BLaER1 (cell line): ENCODE measurements at regions not wholly inside any gene's neighbourhood (a gene's known extent, or its start where the extent isn't known, plus 50 kb on each side); places are given as distances from the start of the nearest gene placed in this dataset.
"Not testable (repeated sequence)": the region's sequence is repeated elsewhere in the genome, so short reads cannot be mapped to it uniquely, and the experiment has no call there.

Source experiments
- H3K27ac ChIP-seq: shearing (Covaris generic); formaldehyde crosslinking; 2 replicates; pipeline ENCODE4 v1.8.1; 2022
- H3K27me3 ChIP-seq: shearing (Covaris generic); formaldehyde crosslinking; 2 replicates; pipeline ENCODE4 v1.8.1; 2022
- H3K36me3 ChIP-seq: shearing (Covaris generic); formaldehyde crosslinking; 2 replicates; pipeline ENCODE4 v1.8.1; 2022
- H3K4me1 ChIP-seq: shearing (Covaris generic); formaldehyde crosslinking; 2 replicates; pipeline ENCODE4 v1.8.1; 2022
- H3K4me2 ChIP-seq: shearing (Covaris generic); formaldehyde crosslinking; 2 replicates; pipeline ENCODE4 v1.8.1; 2022
- H3K4me3 ChIP-seq: shearing (Covaris generic); formaldehyde crosslinking; 2 replicates; pipeline ENCODE4 v1.8.1; 2022
- H3K9ac ChIP-seq: shearing (Covaris generic); formaldehyde crosslinking; 2 replicates; pipeline ENCODE4 v1.8.1; 2022
- H3K9me3 ChIP-seq: shearing (Covaris generic); formaldehyde crosslinking; 2 replicates; pipeline ENCODE4 v1.8.1; 2022
- H4K20me1 ChIP-seq: shearing (Covaris generic); formaldehyde crosslinking; 2 replicates; pipeline ENCODE4 v1.8.1; 2022
- Cebpa-rat ChIP-seq: shearing (Covaris generic); IDR thresholded peaks from 2 replicates; pipeline ENCODE4 v1.8.1; 2022

GRCh38 chr14:105660816-105661531 is 134.6 kb downstream of the TMEM121 start:
- Histone ChIP-seq H3K4me1 (no peaks in the 10 kb centered on the region), H3K9me3 (peaks cover 42% of the 10 kb centered on the region), H3K4me3 (no peak overlapping the region), H4K20me1 (no peaks in the 10 kb centered on the region), H3K27me3 (no peaks in the 10 kb centered on the region), H3K9ac (no peak overlapping the region), H3K36me3 (no peaks in the 10 kb centered on the region), H3K27ac (no peak overlapping the region), H3K4me2 (no peak overlapping the region)
- no peak for TF ChIP-seq Cebpa-rat

GRCh38 chr14:105662043-105662442 is 135.7 kb downstream of the TMEM121 start:
- H3K27me3 ChIP-seq, H3K4me1 ChIP-seq, H4K20me1 ChIP-seq, H3K9ac ChIP-seq, H3K4me3 ChIP-seq, H3K36me3 ChIP-seq, H3K4me2 ChIP-seq, H3K27ac ChIP-seq: not testable (repeated sequence)
- H3K9me3 ChIP-seq = peaks cover 37% of the 10 kb centered on the region

- H3K27ac ChIP-seq, H3K27me3 ChIP-seq, H3K4me1 ChIP-seq, H3K4me2 ChIP-seq, H3K4me3 ChIP-seq, H4K20me1 ChIP-seq, H3K36me3 ChIP-seq, H3K9ac ChIP-seq: not testable (repeated sequence)
- peaks cover 36% of the 10 kb centered on the region for H3K9me3 ChIP-seq
Measured at GRCh38 chr14:105662592-105662991, 136.2 kb downstream of the TMEM121 start.

- peaks cover 29% of the 10 kb centered on the region for H3K9me3 ChIP-seq
- H3K4me1 ChIP-seq, H3K27ac ChIP-seq, H3K27me3 ChIP-seq, H4K20me1 ChIP-seq, H3K9ac ChIP-seq, H3K36me3 ChIP-seq, H3K4me3 ChIP-seq, H3K4me2 ChIP-seq: not testable (repeated sequence)
Measured at GRCh38 chr14:105663323-105663722, 136.9 kb downstream of the TMEM121 start.

GRCh38 chr14:105663818-105664596 is 137.6 kb downstream of the TMEM121 start:
- not testable (repeated sequence) for H3K27ac ChIP-seq, H3K9ac ChIP-seq, H3K36me3 ChIP-seq, H3K27me3 ChIP-seq, H3K4me3 ChIP-seq, H3K4me1 ChIP-seq, H4K20me1 ChIP-seq, H3K4me2 ChIP-seq
- peaks cover 22% of the 10 kb centered on the region for H3K9me3 ChIP-seq

GRCh38 chr14:105664691-105665090 is 138.3 kb downstream of the TMEM121 start:
- Histone ChIP-seq H3K4me3 (no peak overlapping the region), H3K4me1 (peaks cover 9% of the 10 kb centered on the region; the same call in 1 of the 2 replicates), H4K20me1 (no peaks in the 10 kb centered on the region), H3K27me3 (no peaks in the 10 kb centered on the region), H3K4me2 (no peak overlapping the region), H3K9me3 (peaks cover 15% of the 10 kb centered on the region), H3K9ac (no peak overlapping the region), H3K36me3 (no peaks in the 10 kb centered on the region), H3K27ac (no peak overlapping the region)
- TF ChIP-seq Cebpa-rat = no peak

GRCh38 chr14:105665247-105665950 is 139.0 kb downstream of the TMEM121 start:
- Histone ChIP-seq H3K4me1 (peaks cover 9% of the 10 kb centered on the region; the same call in 1 of the 2 replicates), H3K9ac (no peak overlapping the region), H3K4me3 (no peak overlapping the region), H3K9me3 (peaks cover 8% of the 10 kb centered on the region), H4K20me1 (no peaks in the 10 kb centered on the region), H3K4me2 (no peak overlapping the region), H3K36me3 (no peaks in the 10 kb centered on the region), H3K27ac (no peak overlapping the region), H3K27me3 (no peaks in the 10 kb centered on the region)
- no peak for TF ChIP-seq Cebpa-rat

- Histone ChIP-seq H3K4me1 (peaks cover 9% of the 10 kb centered on the region; the same call in 1 of the 2 replicates), H3K27me3 (no peaks in the 10 kb centered on the region), H3K9ac (no peak overlapping the region), H3K27ac (no peak overlapping the region), H3K9me3 (peaks cover 3% of the 10 kb centered on the region), H3K4me2 (no peak overlapping the region), H3K4me3 (no peak overlapping the region), H4K20me1 (no peaks in the 10 kb centered on the region), H3K36me3 (no peaks in the 10 kb centered on the region)
- no peak for TF ChIP-seq Cebpa-rat
Measured at GRCh38 chr14:105665951-105666277, 139.5 kb downstream of the TMEM121 start.

- H3K4me2 ChIP-seq = no peak overlapping the region
- H3K9ac ChIP-seq = no peak overlapping the region
- no peaks in the 10 kb centered on the region for H3K36me3 ChIP-seq
- H3K4me3 ChIP-seq = no peak overlapping the region
- no peak for TF ChIP-seq Cebpa-rat
- no peaks in the 10 kb centered on the region for H3K9me3 ChIP-seq
- H4K20me1 ChIP-seq = no peaks in the 10 kb centered on the region
- H3K27ac ChIP-seq = no peak overlapping the region
- no peaks in the 10 kb centered on the region for H3K27me3 ChIP-seq
- peaks cover 9% of the 10 kb centered on the region; the same call in 1 of the 2 replicates for H3K4me1 ChIP-seq
Measured at GRCh38 chr14:105666420-105666819, 140.0 kb downstream of the TMEM121 start.

GRCh38 chr14:105666991-105667662 is 140.7 kb downstream of the TMEM121 start:
- H3K9me3 ChIP-seq, H3K27ac ChIP-seq, H3K36me3 ChIP-seq, H4K20me1 ChIP-seq, H3K4me2 ChIP-seq, H3K4me3 ChIP-seq, H3K4me1 ChIP-seq, H3K27me3 ChIP-seq, H3K9ac ChIP-seq: not testable (repeated sequence)

- H3K4me2 ChIP-seq = peak overlapping the region; percentile 53
Measured at GRCh38 chr14:105667663-105668020, 141.3 kb downstream of the TMEM121 start.

GRCh38 chr14:105668021-105668420 is 141.6 kb downstream of the TMEM121 start:
- H3K27me3 ChIP-seq, H3K9me3 ChIP-seq, H3K36me3 ChIP-seq, H4K20me1 ChIP-seq, H3K9ac ChIP-seq, H3K27ac ChIP-seq, H3K4me3 ChIP-seq, H3K4me1 ChIP-seq: not testable (repeated sequence)
- H3K4me2 ChIP-seq = peak overlapping the region; percentile 53

More at GRCh38 chr14:105667663-105668020, 141.3 kb downstream of the TMEM121 start:
- not testable (repeated sequence) for H3K27me3 ChIP-seq, H3K4me3 ChIP-seq, H3K4me1 ChIP-seq, H3K27ac ChIP-seq, H4K20me1 ChIP-seq, H3K36me3 ChIP-seq, H3K9ac ChIP-seq, H3K9me3 ChIP-seq

GRCh38 chr14:105668471-105669230 is 142.3 kb downstream of the TMEM121 start:
- H3K9ac ChIP-seq, H3K27ac ChIP-seq, H3K9me3 ChIP-seq, H4K20me1 ChIP-seq, H3K36me3 ChIP-seq, H3K4me1 ChIP-seq, H3K4me3 ChIP-seq, H3K27me3 ChIP-seq: not testable (repeated sequence)
- peak overlapping the region; percentile 53 for H3K4me2 ChIP-seq
